Tibial nerve (tissue), 4 donors: ENCODE measurements at regions not wholly inside any gene's neighbourhood (a gene's known extent, or its start where the extent isn't known, plus 50 kb on each side); places are given as distances from the start of the nearest gene placed in this dataset.

Experiments
- DNase-seq, 2 donors: peaks; one replicate each; pipeline ENCODE4 v3.0.0-alpha.2; 2019; ENCODE audit warnings: low spot score in 2 of 2
- H3K27ac ChIP-seq, 4 donors: fragments of 200-600 bp; sonication (generic) in 3 of 4; one replicate each; pipeline ENCODE4 v1.5.1; 2017 to 2019; ENCODE audit warnings: mild to moderate bottlenecking in 1 of 4
- H3K27me3 ChIP-seq, 2 donors: fragments of 200-600 bp; sonication (generic) in 1 of 2; one replicate each; pipeline versions ENCODE4 v1.5.1 to v1.6.0; 2017 to 2019
- H3K36me3 ChIP-seq, 3 donors: fragments of 200-600 bp; sonication (generic); one replicate each; pipeline ENCODE4 v1.5.1; 2018 to 2019
- H3K4me1 ChIP-seq, 4 donors: fragments of 200-600 bp; sonication (generic) in 3 of 4; one replicate each; pipeline ENCODE4 v1.5.1; 2017 to 2019
- H3K4me3 ChIP-seq, 4 donors: fragments of 200-600 bp; sonication (generic) in 3 of 4; one replicate each; pipeline ENCODE4 v1.5.1; 2017 to 2019; ENCODE audit warnings: mild to moderate bottlenecking in 1 of 4, moderate library complexity in 1 of 4
- H3K9me3 ChIP-seq, 4 donors: fragments of 200-600 bp; sonication (generic) in 3 of 4; one replicate each; pipeline ENCODE4 v1.5.1; 2017 to 2019
- CTCF ChIP-seq, 5 experiments: fragments of 200-600 bp in 3 of 5; fragments of 450-650 bp in 2 of 5; sonication (generic) in 3 of 5; IDR thresholded peaks; one replicate each; pipeline ENCODE4 v1.5.1; 2016 to 2019; ENCODE audit warnings: antibody characterized with exemption in 5 of 5, mild to moderate bottlenecking in 3 of 5, moderate library complexity in 2 of 5
- EP300 ChIP-seq, 2 donors: sonication (generic); formaldehyde crosslinking; IDR thresholded peaks; one replicate each; pipeline ENCODE4 v1.6.1; 2017; ENCODE audit warnings: antibody characterized with exemption in 2 of 2, mild to moderate bottlenecking in 1 of 2
- POLR2A ChIP-seq, 2 donors: fragments of 450-650 bp; IDR thresholded peaks; one replicate each; pipeline ENCODE4 v1.6.1; 2017; ENCODE audit warnings: antibody characterized with exemption in 2 of 2, mild to moderate bottlenecking in 2 of 2, moderate library complexity in 2 of 2
- WGBS, 2 donors: methylation state at CpG; one replicate each; pipeline ENCODE4 v1.1.5; 2018; 5-methylcytosine and 5-hydroxymethylcytosine counted together

- TF ChIP-seq CTCF (IDR thresholded peaks at IDR 0.05) (no peak), POLR2A (IDR thresholded peaks at IDR 0.05) (no peak), EP300 (IDR thresholded peaks at IDR 0.05) (no peak)
- WGBS, 2 donors = 68 to 73% methylated on average over 3 of the region's 3 CpGs
- Histone ChIP-seq H3K4me1 (no peaks in the 10 kb centered on the region), H3K9me3 (no peaks in the 10 kb centered on the region), H3K27ac (no peak overlapping the region), H3K36me3 (no peaks in the 10 kb centered on the region), H3K4me3 (no peak overlapping the region), H3K27me3 (no peaks in the 10 kb centered on the region)
- no peak for DNase-seq
These were observed 246.4 kb downstream of the C12orf50 start for GRCh38 chr12:87782838-87783237.

- no peaks in the 10 kb centered on the region for H3K36me3 ChIP-seq
- H3K4me3 ChIP-seq = no peak overlapping the region
- no peak overlapping the region for H3K27ac ChIP-seq
- 71 to 83% methylated on average over 2 of the region's 2 CpGs for WGBS, 2 donors
- TF ChIP-seq EP300 (IDR thresholded peaks at IDR 0.05) = no peak
- no peaks in the 10 kb centered on the region for H3K27me3 ChIP-seq
- no peak for DNase-seq
- H3K4me1 ChIP-seq = no peaks in the 10 kb centered on the region
- H3K9me3 ChIP-seq = no peaks in the 10 kb centered on the region
These were observed 249.2 kb downstream of the C12orf50 start for GRCh38 chr12:87779858-87780498.

GRCh38 chr12:87779016-87779415 lies 250.2 kb downstream of the C12orf50 start:
- H3K27ac ChIP-seq = no peak overlapping the region
- no peaks in the 10 kb centered on the region for H3K4me1 ChIP-seq
- H3K4me3 ChIP-seq = no peak overlapping the region
- WGBS, 2 donors = 87 to 96% methylated on average over 2 of the region's 2 CpGs
- H3K9me3 ChIP-seq = no peaks in the 10 kb centered on the region
- DNase-seq = no peak
- no peak for TF ChIP-seq CTCF (IDR thresholded peaks at IDR 0.05)
- TF ChIP-seq POLR2A (IDR thresholded peaks at IDR 0.05) = no peak
- no peak for TF ChIP-seq EP300 (IDR thresholded peaks at IDR 0.05)
- no peaks in the 10 kb centered on the region for H3K27me3 ChIP-seq
- no peaks in the 10 kb centered on the region for H3K36me3 ChIP-seq

DNA sequence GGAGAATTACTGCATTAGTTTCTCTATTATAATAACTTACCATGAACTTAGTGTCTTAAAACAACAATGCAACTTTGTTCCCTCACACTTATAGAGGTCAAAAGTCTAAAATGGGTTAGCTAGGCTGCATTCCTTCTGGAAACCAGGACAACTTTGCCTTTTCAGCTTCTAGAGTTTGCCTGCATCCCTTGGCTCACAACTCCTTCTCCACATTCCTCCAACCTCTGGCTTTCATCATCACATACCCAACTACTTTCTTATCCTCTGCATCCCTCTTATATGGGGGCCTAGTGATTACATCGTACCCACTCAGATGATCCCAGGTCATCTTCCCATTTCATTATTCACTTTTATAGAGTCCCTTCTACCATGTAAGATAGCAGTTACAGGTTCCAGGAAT lies 251.1 kb downstream of the C12orf50 start:
- no peaks in the 10 kb centered on the region for H3K27me3 ChIP-seq
- H3K9me3 ChIP-seq = no peaks in the 10 kb centered on the region
- H3K4me3 ChIP-seq = no peak overlapping the region
- no peak overlapping the region for H3K27ac ChIP-seq
- H3K36me3 ChIP-seq = no peaks in the 10 kb centered on the region
- 70 to 84% methylated on average over 1 of the region's 1 CpG for WGBS, 2 donors
- TF ChIP-seq POLR2A (IDR thresholded peaks at IDR 0.05) (no peak), EP300 (IDR thresholded peaks at IDR 0.05) (no peak), CTCF (IDR thresholded peaks at IDR 0.05) (no peak)
- H3K4me1 ChIP-seq = no peaks in the 10 kb centered on the region
- no peak for DNase-seq

DNA sequence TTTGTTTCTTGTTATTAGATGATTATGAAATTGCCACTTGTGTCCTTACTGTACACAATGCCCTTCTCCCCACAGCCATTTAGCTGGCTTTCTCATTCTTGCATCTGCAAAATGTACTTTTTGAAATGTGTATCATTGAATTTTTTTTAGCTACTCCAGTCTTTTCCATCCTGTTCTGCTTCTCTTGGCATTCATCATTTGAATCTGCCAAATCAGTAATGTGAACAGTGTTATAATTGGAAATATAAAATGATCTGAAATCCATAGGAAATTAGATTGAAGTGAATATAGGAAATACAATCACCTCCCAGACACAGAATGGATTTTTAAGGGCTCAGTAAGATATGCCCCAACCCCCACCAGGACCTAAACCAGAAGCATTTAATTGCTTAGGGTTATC lies 253.4 kb downstream of the C12orf50 start:
- Histone ChIP-seq H3K27me3 (no peaks in the 10 kb centered on the region), H3K9me3 (no peaks in the 10 kb centered on the region), H3K4me3 (no peak overlapping the region), H3K4me1 (no peaks in the 10 kb centered on the region), H3K36me3 (no peaks in the 10 kb centered on the region), H3K27ac (no peak overlapping the region)
- DNase-seq = no peak
- TF ChIP-seq EP300 (IDR thresholded peaks at IDR 0.05) (no peak), POLR2A (IDR thresholded peaks at IDR 0.05) (no peak), CTCF (IDR thresholded peaks at IDR 0.05) (no peak)

- no peak for DNase-seq
- no peaks in the 10 kb centered on the region for H3K36me3 ChIP-seq
- H3K4me1 ChIP-seq = no peaks in the 10 kb centered on the region
- no peaks in the 10 kb centered on the region for H3K27me3 ChIP-seq
- H3K9me3 ChIP-seq = no peaks in the 10 kb centered on the region
- no peak overlapping the region for H3K27ac ChIP-seq
- TF ChIP-seq EP300 (IDR thresholded peaks at IDR 0.05) (no peak), CTCF (IDR thresholded peaks at IDR 0.05) (no peak), POLR2A (IDR thresholded peaks at IDR 0.05) (no peak)
- no peak overlapping the region for H3K4me3 ChIP-seq
These were observed 254.2 kb downstream of the C12orf50 start for GRCh38 chr12:87775051-87775450.
